Thoracic aorta (tissue), 2 donors: ENCODE measurements at regions not wholly inside any gene's neighbourhood (a gene's known extent, or its start where the extent isn't known, plus 50 kb on each side); places are given as distances from the start of the nearest gene placed in this dataset.
"Not testable (repeated sequence)": the region's sequence is repeated elsewhere in the genome, so short reads cannot be mapped to it uniquely, and the experiment has no call there.

Experiments used
- ATAC-seq: fragments of 150-250 bp; one replicate; pipeline ENCODE4 v1.8.0; 2017; ENCODE audit warnings: low read depth; ENCODE audit not compliant: insufficient number of reproducible peaks, low FRiP score
- DNase-seq: peaks from one replicate; pipeline ENCODE4 v3.0.0-alpha.2; 2020; ENCODE audit warnings: low spot score
- H3K27ac ChIP-seq, 2 donors: fragments of 200-600 bp; sonication (generic); 1 replicate in 1 of 2; 2 replicates in 1 of 2; pipeline ENCODE4 v1.5.1; 2016; ENCODE audit warnings: mild to moderate bottlenecking in 2 of 2, moderate library complexity in 2 of 2
- H3K27me3 ChIP-seq: fragments of 200-600 bp; sonication (generic); replicated peaks from 2 replicates; pipeline ENCODE4 v1.6.0; 2016; ENCODE audit warnings: mild to moderate bottlenecking; ENCODE audit not compliant: insufficient read depth
- H3K36me3 ChIP-seq: fragments of 200-600 bp; sonication (generic); one replicate; pipeline ENCODE4 v1.5.1; 2016
- H3K4me1 ChIP-seq, 2 donors: fragments of 200-600 bp; sonication (generic); 1 replicate in 1 of 2; 2 replicates in 1 of 2; pipeline versions ENCODE4 v1.5.1 to v1.6.0; 2016; ENCODE audit warnings: low read depth in 2 of 2, mild to moderate bottlenecking in 1 of 2; ENCODE audit not compliant: control insufficient read depth in 1 of 2
- H3K4me3 ChIP-seq: fragments of 200-600 bp; sonication (generic); 2 replicates; pipeline ENCODE4 v1.5.1; 2016; ENCODE audit warnings: mild to moderate bottlenecking
- H3K9me3 ChIP-seq: fragments of 200-600 bp; sonication (generic); 2 replicates; pipeline ENCODE4 v1.5.1; 2016
- CTCF ChIP-seq: fragments of 200-600 bp; sonication (generic); IDR thresholded peaks from one replicate; pipeline ENCODE4 v1.5.1; 2019; ENCODE audit warnings: antibody characterized with exemption

GRCh38 chr13:83085186-83085900, 796.9 kb downstream of the SLITRK1 start:
- H3K9me3 ChIP-seq, result peaks cover 4% of the 10 kb centered on the region
- H3K27me3 ChIP-seq, result no peaks in the 10 kb centered on the region
- TF ChIP-seq CTCF, result no peak
- H3K36me3 ChIP-seq, result no peaks in the 10 kb centered on the region
- no peak for ATAC-seq
- H3K4me3 ChIP-seq, result no peak overlapping the region
- H3K27ac ChIP-seq, result peak overlapping the region; percentile 12 to 23
- peaks cover 3 to 13% of the 10 kb centered on the region in 2 donors for H3K4me1 ChIP-seq
- DNase-seq, result no peak

- H3K4me3 ChIP-seq, result no peak overlapping the region
- no peaks in the 10 kb centered on the region for H3K4me1 ChIP-seq
- DNase-seq (no peak), ATAC-seq (no peak)
- no peaks in the 10 kb centered on the region for H3K36me3 ChIP-seq
- H3K27ac ChIP-seq, result no peak overlapping the region
- no peaks in the 10 kb centered on the region for H3K9me3 ChIP-seq
- H3K27me3 ChIP-seq, result no peaks in the 10 kb centered on the region
- no peak for TF ChIP-seq CTCF
These were observed 804.8 kb downstream of the SLITRK1 start for GRCh38 chr13:83077499-83077898.

DNA sequence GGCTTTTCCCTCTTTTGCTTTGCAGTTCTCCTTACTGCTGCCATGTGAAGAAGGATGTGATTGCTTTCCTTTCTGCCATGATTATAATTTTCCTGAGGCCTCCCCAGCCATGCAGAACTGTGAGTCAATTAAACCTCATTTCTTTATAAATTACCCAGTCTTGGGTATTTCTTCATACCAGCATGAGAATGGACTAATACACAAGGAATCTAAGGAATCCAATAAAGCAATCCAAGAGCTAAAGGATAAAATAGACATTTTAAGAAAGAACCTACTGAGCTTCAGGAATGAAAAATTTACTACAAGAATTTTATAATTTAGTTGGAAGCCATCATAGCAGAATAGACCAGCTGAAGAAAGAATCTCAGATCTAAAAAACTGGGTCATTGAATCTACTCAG, 808.3 kb downstream of the SLITRK1 start:
- ATAC-seq, result not testable (repeated sequence)

GRCh38 chr13:83065108-83065507, 817.2 kb downstream of the SLITRK1 start:
- Histone ChIP-seq H3K4me1 (peaks cover 12 to 14% of the 10 kb centered on the region in 2 donors), H3K9me3 (no peaks in the 10 kb centered on the region), H3K4me3 (no peak overlapping the region), H3K27ac (peak overlapping the region in 1 of 2 donors; percentile 49), H3K27me3 (no peaks in the 10 kb centered on the region), H3K36me3 (no peaks in the 10 kb centered on the region)
- TF ChIP-seq CTCF, result no peak
- ATAC-seq (peak; percentile 98), DNase-seq (peak; percentile 53)

More for the DNA sequence above, 808.3 kb downstream of the SLITRK1 start:
- H3K36me3 ChIP-seq, DNase-seq, H3K27me3 ChIP-seq, H3K4me3 ChIP-seq, H3K9me3 ChIP-seq: not testable (repeated sequence)
- H3K27ac ChIP-seq, result peak overlapping the region in 1 of 2 donors; percentile 58
- H3K4me1 ChIP-seq, result peaks cover 0 to 16% of the 10 kb centered on the region in 2 donors

- ATAC-seq (no peak), DNase-seq (no peak)
- H3K27me3 ChIP-seq, result no peaks in the 10 kb centered on the region
- no peak for TF ChIP-seq CTCF
- H3K4me3 ChIP-seq, result no peak overlapping the region
- no peaks in the 10 kb centered on the region for H3K4me1 ChIP-seq
- no peaks in the 10 kb centered on the region for H3K36me3 ChIP-seq
- no peaks in the 10 kb centered on the region for H3K9me3 ChIP-seq
- H3K27ac ChIP-seq, result no peak overlapping the region
These were observed 825.2 kb downstream of the SLITRK1 start for GRCh38 chr13:83057119-83057518.

- no peaks in the 10 kb centered on the region for H3K27me3 ChIP-seq
- no peaks in the 10 kb centered on the region for H3K4me1 ChIP-seq
- DNase-seq (no peak), ATAC-seq (no peak)
- H3K9me3 ChIP-seq, result no peaks in the 10 kb centered on the region
- H3K4me3 ChIP-seq, result no peak overlapping the region
- H3K36me3 ChIP-seq, result no peaks in the 10 kb centered on the region
- H3K27ac ChIP-seq, result no peak overlapping the region
- no peak for TF ChIP-seq CTCF
These were observed 826.0 kb downstream of the SLITRK1 start for GRCh38 chr13:83056269-83056668.
